GM19324 (cell line): ENCODE measurements at regions not wholly inside any gene's neighbourhood (a gene's known extent, or its start where the extent isn't known, plus 50 kb on each side); places are given as distances from the start of the nearest gene placed in this dataset.

Experiments
- ATAC-seq: cut with Tn5 transposase; IDR thresholded peaks from one replicate; pipeline ENCODE4 v1.9.1; 2021; ENCODE audit warnings: mild to moderate bottlenecking, moderate library complexity; ENCODE audit not compliant: unreplicated experiment, low FRiP score

- ATAC-seq: no peak
Observed at GRCh38 chr15:60093273-60094067, 89.4 kb downstream of the FOXB1 start.

- no peak for ATAC-seq
Observed at GRCh38 chr15:60095711-60096110, 91.6 kb downstream of the FOXB1 start.

- ATAC-seq: no peak
Observed at GRCh38 chr15:60096157-60096556, 92.0 kb downstream of the FOXB1 start.

GRCh38 chr15:60101416-60101815, 97.3 kb downstream of the FOXB1 start:
- no peak for ATAC-seq

- no peak for ATAC-seq
Observed at GRCh38 chr15:60102748-60103147, 98.6 kb downstream of the FOXB1 start.

- ATAC-seq: no peak
Observed at GRCh38 chr15:60110909-60111308, 106.8 kb downstream of the FOXB1 start.

GRCh38 chr15:60115579-60116380, 111.7 kb downstream of the FOXB1 start:
- ATAC-seq: no peak

- no peak for ATAC-seq
Observed at GRCh38 chr15:60116456-60117089, 112.5 kb downstream of the FOXB1 start.

GRCh38 chr15:60118146-60118545, 114.0 kb downstream of the FOXB1 start:
- no peak for ATAC-seq

GRCh38 chr15:60118626-60119025, 114.5 kb downstream of the FOXB1 start:
- ATAC-seq: no peak

GRCh38 chr15:60119101-60119500, 115.0 kb downstream of the FOXB1 start:
- no peak for ATAC-seq

- no peak for ATAC-seq
Observed at GRCh38 chr15:60120100-60120499, 116.0 kb downstream of the FOXB1 start.

- ATAC-seq: peak; percentile 45
Observed at GRCh38 chr15:60121845-60122244, 117.7 kb downstream of the FOXB1 start.

GRCh38 chr15:60122691-60123090, 118.6 kb downstream of the FOXB1 start:
- no peak for ATAC-seq

GRCh38 chr15:60124460-60125070, 120.5 kb downstream of the FOXB1 start:
- ATAC-seq: no peak

- no peak for ATAC-seq
Observed at GRCh38 chr15:60125334-60125733, 121.2 kb downstream of the FOXB1 start.

GRCh38 chr15:60126200-60126599, 122.1 kb downstream of the FOXB1 start:
- ATAC-seq: no peak

GRCh38 chr15:60126661-60127060, 122.5 kb downstream of the FOXB1 start:
- ATAC-seq: no peak

- no peak for ATAC-seq
Observed at GRCh38 chr15:60128000-60128376, 123.9 kb downstream of the FOXB1 start.

- no peak for ATAC-seq
Observed at GRCh38 chr15:60128710-60129109, 124.6 kb downstream of the FOXB1 start.

- ATAC-seq: no peak
Observed at GRCh38 chr15:60130398-60130797, 126.3 kb downstream of the FOXB1 start.
